Gastrocnemius medialis (tissue), 4 donors: ENCODE measurements at regions not wholly inside any gene's neighbourhood (a gene's known extent, or its start where the extent isn't known, plus 50 kb on each side); places are given as distances from the start of the nearest gene placed in this dataset.

Experiments
- ATAC-seq, 2 donors: fragments of 150-250 bp; one replicate each; pipeline ENCODE4 v1.9.1; 2016
- DNase-seq, 2 donors: peaks; one replicate each; pipeline ENCODE4 v3.0.0-alpha.2; 2019
- H3K27ac ChIP-seq, 4 donors: fragments of 200-600 bp; sonication (generic); 1 replicate in 1 of 4; 2 replicates in 3 of 4; pipeline ENCODE4 v1.5.1; 2016 to 2018; ENCODE audit warnings: mild to moderate bottlenecking in 2 of 4, moderate library complexity in 1 of 4
- H3K27me3 ChIP-seq, 3 donors: fragments of 200-600 bp; sonication (generic) in 2 of 3; 1 replicate in 1 of 3; 2 replicates in 2 of 3; pipeline versions ENCODE4 v1.5.1 to v1.6.0; 2016 to 2019; ENCODE audit warnings: mild to moderate bottlenecking in 1 of 3, moderate library complexity in 1 of 3
- H3K36me3 ChIP-seq, 2 donors: fragments of 200-600 bp; sonication (generic) in 1 of 2; one replicate each; pipeline ENCODE4 v1.5.1; 2017 to 2018
- H3K4me1 ChIP-seq, 2 donors: fragments of 200-600 bp; sonication (generic) in 1 of 2; one replicate each; pipeline ENCODE4 v1.5.1; 2016 to 2017; ENCODE audit warnings: mild to moderate bottlenecking in 2 of 2
- H3K4me3 ChIP-seq, 4 donors: fragments of 200-600 bp; sonication (generic) in 3 of 4; 1 replicate in 1 of 4; 2 replicates in 3 of 4; pipeline ENCODE4 v1.5.1; 2016 to 2019; ENCODE audit warnings: mild to moderate bottlenecking in 2 of 4
- H3K9me3 ChIP-seq, 3 donors: fragments of 200-600 bp; sonication (generic) in 2 of 3; 1 replicate in 1 of 3; 2 replicates in 2 of 3; pipeline ENCODE4 v1.5.1; 2016 to 2019
- POLR2A ChIP-seq, 2 donors: fragments of 450-650 bp; IDR thresholded peaks; one replicate each; pipeline ENCODE4 v1.6.1; 2017; ENCODE audit warnings: antibody characterized with exemption in 2 of 2, mild to moderate bottlenecking in 2 of 2, moderate library complexity in 2 of 2
- in situ Hi-C, 4 donors: fragments of 200-750 bp; cut with MboI; loops; one replicate each; pipeline versions ENCODE4 v1.15.0 to v1.8.0; 2017; ENCODE audit warnings: low sequenced_read_pairs in 4 of 4
- intact Hi-C: fragments of 100-400 bp; cut with DNase I; formaldehyde crosslinking; loops from one replicate; pipeline ENCODE4 v1.15.1; 2023; ENCODE audit warnings: low total_unique reads
- TF ChIP-seq, protein P1 (sequence below), 5 experiments: fragments of 450-650 bp in 3 of 5; fragments of 200-600 bp in 2 of 5; sonication (generic) in 2 of 5; IDR thresholded peaks in 4 of 5; conservative IDR thresholded peaks in 1 of 5; 1 replicate in 4 of 5; 2 replicates in 1 of 5; pipeline ENCODE4 v1.5.1; 2016 to 2019; ENCODE audit warnings: antibody characterized with exemption in 5 of 5, mild to moderate bottlenecking in 3 of 5, moderate library complexity in 3 of 5

DNA sequence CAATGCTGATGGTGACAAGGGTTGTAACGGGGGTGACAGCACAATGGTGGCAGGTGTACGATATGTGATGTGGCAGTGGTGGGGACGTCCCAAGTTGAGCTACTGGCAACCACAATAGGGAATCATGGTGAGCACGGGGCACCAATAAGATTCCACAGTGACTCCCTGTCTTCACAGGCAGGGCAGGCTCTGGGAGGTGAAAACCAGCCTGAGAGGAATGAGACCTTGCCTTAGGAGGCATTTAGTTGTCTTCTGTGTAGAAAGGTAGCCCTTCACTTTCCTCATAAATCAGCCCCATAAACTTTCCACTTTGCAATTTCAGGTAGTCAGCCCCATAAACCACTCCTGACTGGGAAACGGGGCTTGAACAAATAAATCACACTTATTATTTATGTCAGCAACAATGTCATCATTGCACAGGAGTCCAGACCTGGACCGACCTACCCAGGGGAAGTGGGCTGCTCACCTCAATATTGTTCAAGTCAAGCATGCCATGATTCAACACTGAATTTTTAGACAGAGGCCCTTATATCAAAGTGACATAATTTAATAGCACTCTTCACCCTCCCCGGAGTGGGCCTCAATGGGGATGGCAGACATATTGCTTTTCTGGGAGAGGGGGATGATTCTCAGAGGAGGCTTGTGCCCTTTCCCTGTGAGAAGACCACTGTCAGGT is 150.8 kb downstream of the CDC5L start:
- H3K27me3 ChIP-seq = no peaks in the 10 kb centered on the region
- intact Hi-C loops = no loop called here
- no peak for ATAC-seq
- peaks cover 4 to 12% of the 10 kb centered on the region in 2 donors for H3K4me1 ChIP-seq
- in situ Hi-C loops = no loop called here
- no peak overlapping the region for H3K4me3 ChIP-seq
- H3K27ac ChIP-seq = no peak overlapping the region
- no peak for DNase-seq
- no peaks in the 10 kb centered on the region for H3K9me3 ChIP-seq
- TF ChIP-seq, protein P1, sequence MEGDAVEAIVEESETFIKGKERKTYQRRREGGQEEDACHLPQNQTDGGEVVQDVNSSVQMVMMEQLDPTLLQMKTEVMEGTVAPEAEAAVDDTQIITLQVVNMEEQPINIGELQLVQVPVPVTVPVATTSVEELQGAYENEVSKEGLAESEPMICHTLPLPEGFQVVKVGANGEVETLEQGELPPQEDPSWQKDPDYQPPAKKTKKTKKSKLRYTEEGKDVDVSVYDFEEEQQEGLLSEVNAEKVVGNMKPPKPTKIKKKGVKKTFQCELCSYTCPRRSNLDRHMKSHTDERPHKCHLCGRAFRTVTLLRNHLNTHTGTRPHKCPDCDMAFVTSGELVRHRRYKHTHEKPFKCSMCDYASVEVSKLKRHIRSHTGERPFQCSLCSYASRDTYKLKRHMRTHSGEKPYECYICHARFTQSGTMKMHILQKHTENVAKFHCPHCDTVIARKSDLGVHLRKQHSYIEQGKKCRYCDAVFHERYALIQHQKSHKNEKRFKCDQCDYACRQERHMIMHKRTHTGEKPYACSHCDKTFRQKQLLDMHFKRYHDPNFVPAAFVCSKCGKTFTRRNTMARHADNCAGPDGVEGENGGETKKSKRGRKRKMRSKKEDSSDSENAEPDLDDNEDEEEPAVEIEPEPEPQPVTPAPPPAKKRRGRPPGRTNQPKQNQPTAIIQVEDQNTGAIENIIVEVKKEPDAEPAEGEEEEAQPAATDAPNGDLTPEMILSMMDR (IDR thresholded peaks at IDR 0.05 in 4 of 5, conservative IDR thresholded peaks at IDR 0.05 in 1 of 5) = no peak
- no peaks in the 10 kb centered on the region for H3K36me3 ChIP-seq

DNA sequence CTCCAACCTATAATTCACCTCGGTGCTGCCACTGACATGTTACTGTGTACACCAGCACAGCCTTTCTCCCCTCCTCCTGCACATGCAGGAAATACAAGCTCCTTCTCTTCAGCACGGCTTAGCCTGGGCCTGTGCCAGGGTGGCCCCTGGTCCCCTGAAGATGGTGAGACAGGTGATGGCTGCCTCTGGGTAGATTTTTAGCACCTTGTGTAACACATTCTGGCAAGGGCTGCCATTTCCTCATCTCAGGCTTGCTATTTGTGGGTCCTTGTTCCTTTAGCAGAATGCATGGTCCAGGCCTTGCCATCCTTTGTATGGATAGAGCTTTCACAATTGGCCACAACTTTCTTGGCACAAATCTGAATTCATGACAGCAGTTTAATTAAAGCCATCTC is 151.3 kb downstream of the CDC5L start:
- in situ Hi-C loops = no loop called here
- DNase-seq (no peak), ATAC-seq (no peak)

DNA sequence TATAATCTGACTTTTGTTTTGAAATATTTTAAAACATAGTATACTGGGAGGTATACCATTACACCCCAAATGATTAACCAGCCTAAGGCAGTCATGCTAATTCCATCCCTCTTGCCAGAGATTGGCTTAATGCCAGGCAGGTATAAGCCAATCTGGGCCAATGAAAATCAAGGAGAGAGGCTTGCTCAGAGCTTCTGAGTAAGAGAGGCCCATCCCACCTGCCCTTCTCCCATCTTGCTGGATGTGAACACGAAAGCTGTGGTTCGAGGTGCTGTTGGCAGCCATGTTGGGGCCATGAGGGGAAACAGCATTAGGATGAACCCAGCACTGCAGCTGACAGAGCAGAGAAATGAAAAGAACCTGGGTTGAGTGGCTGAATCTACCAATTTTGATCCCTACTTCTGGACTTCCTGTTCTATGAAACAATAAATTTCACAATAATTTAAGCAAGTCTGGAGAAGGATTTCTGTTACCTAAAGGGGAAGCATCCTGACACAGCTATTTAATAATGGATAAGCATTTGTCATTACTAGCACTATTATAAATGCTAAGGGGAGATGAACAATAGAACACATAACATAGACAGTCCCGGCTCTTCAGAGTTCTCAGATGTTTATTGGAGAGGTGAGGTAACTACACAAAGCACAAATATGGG is 152.3 kb downstream of the CDC5L start:
- H3K4me3 ChIP-seq = no peak overlapping the region
- no peaks in the 10 kb centered on the region for H3K9me3 ChIP-seq
- peaks cover 7 to 16% of the 10 kb centered on the region in 2 donors for H3K4me1 ChIP-seq
- no peak overlapping the region for H3K27ac ChIP-seq
- DNase-seq (no peak), ATAC-seq (no peak)
- intact Hi-C loops (no loop called here), in situ Hi-C loops (no loop called here)
- no peaks in the 10 kb centered on the region for H3K36me3 ChIP-seq
- H3K27me3 ChIP-seq = no peaks in the 10 kb centered on the region
- TF ChIP-seq, protein P1 (IDR thresholded peaks at IDR 0.05 in 4 of 5, conservative IDR thresholded peaks at IDR 0.05 in 1 of 5) = no peak

More for the DNA sequence above, 151.3 kb downstream of the CDC5L start:
- H3K4me1 ChIP-seq = peaks cover 7 to 16% of the 10 kb centered on the region in 2 donors
- intact Hi-C loops = no loop called here
- TF ChIP-seq, protein P1 (IDR thresholded peaks at IDR 0.05 in 4 of 5, conservative IDR thresholded peaks at IDR 0.05 in 1 of 5) = no peak
- no peak for TF ChIP-seq POLR2A (IDR thresholded peaks at IDR 0.05)
- H3K27me3 ChIP-seq = no peaks in the 10 kb centered on the region
- H3K9me3 ChIP-seq = no peaks in the 10 kb centered on the region
- H3K27ac ChIP-seq = no peak overlapping the region
- H3K36me3 ChIP-seq = no peaks in the 10 kb centered on the region
- H3K4me3 ChIP-seq = no peak overlapping the region

DNA sequence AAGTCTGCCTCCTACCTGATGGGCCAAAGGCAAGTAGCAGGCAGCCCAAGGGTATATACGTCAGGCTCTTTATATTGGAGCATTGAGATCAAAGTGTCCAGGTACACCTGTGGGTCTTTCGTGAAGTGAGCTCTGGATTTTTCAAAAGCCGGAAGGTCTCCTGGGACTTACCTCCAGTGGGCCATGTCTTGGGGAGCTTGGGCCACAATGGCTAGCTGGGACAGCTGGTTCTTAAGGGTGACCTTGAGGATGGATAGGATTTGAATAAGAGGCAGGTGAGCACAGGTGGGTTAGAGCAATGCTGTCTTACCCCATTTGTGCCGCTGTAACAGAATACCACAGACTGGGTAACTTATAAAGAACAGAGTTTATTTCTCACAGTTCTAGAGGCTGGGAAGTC is 153.4 kb downstream of the CDC5L start:
- in situ Hi-C loops (no loop called here), intact Hi-C loops (no loop called here)
- H3K4me1 ChIP-seq = peaks cover 7 to 16% of the 10 kb centered on the region in 2 donors
- H3K27me3 ChIP-seq = no peaks in the 10 kb centered on the region
- TF ChIP-seq, protein P1 (IDR thresholded peaks at IDR 0.05 in 4 of 5, conservative IDR thresholded peaks at IDR 0.05 in 1 of 5) = no peak
- no peak for TF ChIP-seq POLR2A (IDR thresholded peaks at IDR 0.05)
- no peak for ATAC-seq
- no peak overlapping the region for H3K27ac ChIP-seq
- H3K9me3 ChIP-seq = no peaks in the 10 kb centered on the region
- no peak for DNase-seq
- no peaks in the 10 kb centered on the region for H3K36me3 ChIP-seq
- H3K4me3 ChIP-seq = no peak overlapping the region
